ENCODE measurements at regions not wholly inside any gene's neighbourhood (a gene's known extent, or its start where the extent isn't known, plus 50 kb on each side); places are given as distances from the start of the nearest gene placed in this dataset.

- no peak overlapping the region for H2AFZ ChIP-seq (ENCODE audit: low read depth, low read length, severe bottlenecking)
- H3K27ac ChIP-seq (ENCODE audit: low read depth, low read length), result no peak overlapping the region
- H3K4me2 ChIP-seq (ENCODE audit: low read depth, low read length, poor library complexity, severe bottlenecking), result no peak overlapping the region
Measured at GRCh38 chr2:207226243-207226642, 60.5 kb upstream of the KLF7 start.

GRCh38 chr2:207226671-207227061 is 60.9 kb upstream of the KLF7 start:
- TF ChIP-seq CTCF (IDR thresholded peaks at IDR 0.05; ENCODE audit: insufficient read depth, low read length, poor library complexity, severe bottlenecking), result no peak
- no peak for TF ChIP-seq EZH2phosphoT487 (conservative IDR thresholded peaks at IDR 0.05; ENCODE audit: low read length)
- no peaks in the 10 kb centered on the region for H3K27me3 ChIP-seq (ENCODE audit: low read length)
- no peak overlapping the region for H2AFZ ChIP-seq (ENCODE audit: low read depth, low read length, severe bottlenecking)
- H3K9me3 ChIP-seq (ENCODE audit: insufficient read depth, low read length), result no peaks in the 10 kb centered on the region
- H3F3A ChIP-seq (ENCODE audit: insufficient read depth), result no peaks in the 10 kb centered on the region
- H4K20me1 ChIP-seq (ENCODE audit: low read depth, low read length), result no peaks in the 10 kb centered on the region
- H3K27ac ChIP-seq (ENCODE audit: low read depth, low read length), result no peak overlapping the region
- H3K4me2 ChIP-seq (ENCODE audit: low read depth, low read length, poor library complexity, severe bottlenecking), result no peak overlapping the region
- no peaks in the 10 kb centered on the region for H3K36me3 ChIP-seq (ENCODE audit: low read length)
- H3K79me2 ChIP-seq (ENCODE audit: insufficient read depth, low read length), result no peaks in the 10 kb centered on the region
- no peaks in the 10 kb centered on the region for H3K9me2 ChIP-seq (replicated peaks; ENCODE audit: insufficient read depth, low read length)
- no peak overlapping the region for H3K9ac ChIP-seq (ENCODE audit: low read length)
- H3K4me3 ChIP-seq (ENCODE audit: insufficient read depth, low read length, poor library complexity, severe bottlenecking), result no peak overlapping the region

More at GRCh38 chr2:207226243-207226642, 60.5 kb upstream of the KLF7 start:
- Histone ChIP-seq H3F3A (ENCODE audit: insufficient read depth) (no peaks in the 10 kb centered on the region), H3K9me2 (replicated peaks; ENCODE audit: insufficient read depth, low read length) (no peaks in the 10 kb centered on the region), H4K20me1 (ENCODE audit: low read depth, low read length) (no peaks in the 10 kb centered on the region), H3K9me3 (ENCODE audit: insufficient read depth, low read length) (no peaks in the 10 kb centered on the region), H3K36me3 (ENCODE audit: low read length) (no peaks in the 10 kb centered on the region), H3K9ac (ENCODE audit: low read length) (no peak overlapping the region), H3K4me3 (ENCODE audit: insufficient read depth, low read length, poor library complexity, severe bottlenecking) (no peak overlapping the region), H3K27me3 (ENCODE audit: low read length) (no peaks in the 10 kb centered on the region), H3K79me2 (ENCODE audit: insufficient read depth, low read length) (no peaks in the 10 kb centered on the region)
- TF ChIP-seq EZH2phosphoT487 (conservative IDR thresholded peaks at IDR 0.05; ENCODE audit: low read length) (no peak), CTCF (IDR thresholded peaks at IDR 0.05; ENCODE audit: insufficient read depth, low read length, poor library complexity, severe bottlenecking) (no peak)

- no peaks in the 10 kb centered on the region for H3K9me2 ChIP-seq (replicated peaks; ENCODE audit: insufficient read depth, low read length)
- H3K36me3 ChIP-seq (ENCODE audit: low read length), result no peaks in the 10 kb centered on the region
- H3K4me3 ChIP-seq (ENCODE audit: insufficient read depth, low read length, poor library complexity, severe bottlenecking), result no peak overlapping the region
- H4K20me1 ChIP-seq (ENCODE audit: low read depth, low read length), result no peaks in the 10 kb centered on the region
- no peak overlapping the region for H2AFZ ChIP-seq (ENCODE audit: low read depth, low read length, severe bottlenecking)
- H3K79me2 ChIP-seq (ENCODE audit: insufficient read depth, low read length), result no peaks in the 10 kb centered on the region
- H3K27me3 ChIP-seq (ENCODE audit: low read length), result no peaks in the 10 kb centered on the region
- H3K4me2 ChIP-seq (ENCODE audit: low read depth, low read length, poor library complexity, severe bottlenecking), result no peak overlapping the region
- H3K27ac ChIP-seq (ENCODE audit: low read depth, low read length), result no peak overlapping the region
- no peaks in the 10 kb centered on the region for H3F3A ChIP-seq (ENCODE audit: insufficient read depth)
- no peak overlapping the region for H3K9ac ChIP-seq (ENCODE audit: low read length)
- H3K9me3 ChIP-seq (ENCODE audit: insufficient read depth, low read length), result no peaks in the 10 kb centered on the region
- no peak for TF ChIP-seq EZH2phosphoT487 (conservative IDR thresholded peaks at IDR 0.05; ENCODE audit: low read length)
- no peak for TF ChIP-seq CTCF (IDR thresholded peaks at IDR 0.05; ENCODE audit: insufficient read depth, low read length, poor library complexity, severe bottlenecking)
Measured at GRCh38 chr2:207227062-207227748, 61.5 kb upstream of the KLF7 start.

Measured in SU-DHL-6 (cell line).